ENCODE measurements at regions not wholly inside any gene's neighbourhood (a gene's known extent, or its start where the extent isn't known, plus 50 kb on each side); places are given as distances from the start of the nearest gene placed in this dataset.
"Not testable (repeated sequence)": the region's sequence is repeated elsewhere in the genome, so short reads cannot be mapped to it uniquely, and the experiment has no call there.

GRCh38 chr10:6984971-6985370 lies 404.9 kb upstream of the PRKCQ start:
- no peaks in the 10 kb centered on the region for H4K20me1 ChIP-seq (ENCODE audit: insufficient read depth, low read length)
- H3F3A ChIP-seq (ENCODE audit: insufficient read depth, low read length), result no peaks in the 10 kb centered on the region
- no peak overlapping the region for H3K4me2 ChIP-seq (ENCODE audit: low read length)
- no peaks in the 10 kb centered on the region for H3K36me3 ChIP-seq (ENCODE audit: insufficient read depth, low read length)
- no peak overlapping the region for H2AFZ ChIP-seq (ENCODE audit: low read length)
- H3K9me2 ChIP-seq (ENCODE audit: low read depth, low read length), result no peaks in the 10 kb centered on the region
- no peaks in the 10 kb centered on the region for H3K4me1 ChIP-seq (ENCODE audit: insufficient read depth, low read length, severe bottlenecking)
- no peaks in the 10 kb centered on the region for H3K79me2 ChIP-seq (ENCODE audit: insufficient read depth, low read length)
- no peak overlapping the region for H3K4me3 ChIP-seq (ENCODE audit: low read depth, low read length, poor library complexity, severe bottlenecking)
- H3K9me3 ChIP-seq (ENCODE audit: low read length), result no peaks in the 10 kb centered on the region
- no peak overlapping the region for H3K9ac ChIP-seq (ENCODE audit: low read length)
- H3K27ac ChIP-seq (ENCODE audit: low read depth, low read length, poor library complexity, severe bottlenecking), result no peak overlapping the region
- no peaks in the 10 kb centered on the region for H3K27me3 ChIP-seq (ENCODE audit: insufficient read depth, low read length)
- TF ChIP-seq CTCF (IDR thresholded peaks at IDR 0.05; ENCODE audit: low read length) (no peak), EZH2 (IDR thresholded peaks at IDR 0.05; ENCODE audit: borderline replicate concordance, low read length) (no peak)

GRCh38 chr10:6984016-6984415 lies 403.9 kb upstream of the PRKCQ start:
- not testable (repeated sequence) for H3K27ac ChIP-seq (ENCODE audit: low read depth, low read length, poor library complexity, severe bottlenecking); H3K9ac ChIP-seq (ENCODE audit: low read length); H3K4me2 ChIP-seq (ENCODE audit: low read length); H3K27me3 ChIP-seq (ENCODE audit: insufficient read depth, low read length); H3K79me2 ChIP-seq (ENCODE audit: insufficient read depth, low read length); H2AFZ ChIP-seq (ENCODE audit: low read length); H3K9me3 ChIP-seq (ENCODE audit: low read length); H3F3A ChIP-seq (ENCODE audit: insufficient read depth, low read length); H3K4me3 ChIP-seq (ENCODE audit: low read depth, low read length, poor library complexity, severe bottlenecking); H4K20me1 ChIP-seq (ENCODE audit: insufficient read depth, low read length); H3K36me3 ChIP-seq (ENCODE audit: insufficient read depth, low read length); H3K4me1 ChIP-seq (ENCODE audit: insufficient read depth, low read length, severe bottlenecking); H3K9me2 ChIP-seq (ENCODE audit: low read depth, low read length)

GRCh38 chr10:6980353-6980752 lies 400.3 kb upstream of the PRKCQ start:
- Histone ChIP-seq H3K79me2 (ENCODE audit: insufficient read depth, low read length) (no peaks in the 10 kb centered on the region), H3K4me3 (ENCODE audit: low read depth, low read length, poor library complexity, severe bottlenecking) (no peak overlapping the region), H3K27me3 (ENCODE audit: insufficient read depth, low read length) (no peaks in the 10 kb centered on the region), H3K9ac (ENCODE audit: low read length) (no peak overlapping the region), H3K36me3 (ENCODE audit: insufficient read depth, low read length) (no peaks in the 10 kb centered on the region), H3K4me2 (ENCODE audit: low read length) (no peak overlapping the region), H4K20me1 (ENCODE audit: insufficient read depth, low read length) (no peaks in the 10 kb centered on the region), H3K4me1 (ENCODE audit: insufficient read depth, low read length, severe bottlenecking) (no peaks in the 10 kb centered on the region), H3K9me2 (ENCODE audit: low read depth, low read length) (no peaks in the 10 kb centered on the region), H3K9me3 (ENCODE audit: low read length) (no peaks in the 10 kb centered on the region), H3F3A (ENCODE audit: insufficient read depth, low read length) (no peaks in the 10 kb centered on the region), H3K27ac (ENCODE audit: low read depth, low read length, poor library complexity, severe bottlenecking) (no peak overlapping the region), H2AFZ (ENCODE audit: low read length) (no peak overlapping the region)
- TF ChIP-seq EZH2 (IDR thresholded peaks at IDR 0.05; ENCODE audit: borderline replicate concordance, low read length) (no peak), CTCF (IDR thresholded peaks at IDR 0.05; ENCODE audit: low read length) (no peak)

- Histone ChIP-seq H3K9me3 (ENCODE audit: low read length) (no peaks in the 10 kb centered on the region), H3K4me2 (ENCODE audit: low read length) (no peak overlapping the region)
These were observed 399.3 kb upstream of the PRKCQ start for GRCh38 chr10:6979371-6979770.

More at GRCh38 chr10:6979371-6979770, 399.3 kb upstream of the PRKCQ start:
- TF ChIP-seq EZH2 (IDR thresholded peaks at IDR 0.05; ENCODE audit: borderline replicate concordance, low read length) (no peak), CTCF (IDR thresholded peaks at IDR 0.05; ENCODE audit: low read length) (no peak)
- Histone ChIP-seq H3K9me2 (ENCODE audit: low read depth, low read length) (no peaks in the 10 kb centered on the region), H3K4me3 (ENCODE audit: low read depth, low read length, poor library complexity, severe bottlenecking) (no peak overlapping the region), H3K27me3 (ENCODE audit: insufficient read depth, low read length) (no peaks in the 10 kb centered on the region), H3K27ac (ENCODE audit: low read depth, low read length, poor library complexity, severe bottlenecking) (no peak overlapping the region), H3F3A (ENCODE audit: insufficient read depth, low read length) (no peaks in the 10 kb centered on the region), H3K79me2 (ENCODE audit: insufficient read depth, low read length) (no peaks in the 10 kb centered on the region), H3K4me1 (ENCODE audit: insufficient read depth, low read length, severe bottlenecking) (no peaks in the 10 kb centered on the region), H3K36me3 (ENCODE audit: insufficient read depth, low read length) (no peaks in the 10 kb centered on the region), H4K20me1 (ENCODE audit: insufficient read depth, low read length) (no peaks in the 10 kb centered on the region), H2AFZ (ENCODE audit: low read length) (no peak overlapping the region), H3K9ac (ENCODE audit: low read length) (no peak overlapping the region)
